A549 (cell line): ENCODE measurements at regions not wholly inside any gene's neighbourhood (a gene's known extent, or its start where the extent isn't known, plus 50 kb on each side); places are given as distances from the start of the nearest gene placed in this dataset.

ENCODE experiments used
- ATAC-seq, 2 experiments: fragments of 200-7000 bp in 1 of 2; fragments of >200 bp in 1 of 2; cut with Nextera tagmentation in 1 of 2; cut with Tn5 transposase in 1 of 2; 3 replicates each; pipeline versions ENCODE4 v1.8.0 to v1.9.1; 2018 to 2020; ENCODE audit warnings: mild to moderate bottlenecking in 1 of 2, moderate library complexity in 1 of 2
- CTCF ChIA-PET: fragments of 300-600 bp; sonication (Branson Sonifier 250); formaldehyde crosslinking; extraction: SDS; loops from one replicate; lab custom pipeline; 2021; ENCODE audit warnings: antibody characterized with exemption, inconsistent platforms; lab: Yijun Ruan, JAX
- POLR2A ChIA-PET: fragments of 350-600 bp; formaldehyde crosslinking; extraction: SDS; loops from one replicate; lab custom pipeline; 2021; ENCODE audit warnings: antibody characterized with exemption, inconsistent platforms; lab: Yijun Ruan, JAX
- DNase-seq, 2 experiments: peaks; one replicate each; pipeline versions ENCODE4 v3.0.0 to v3.0.0-alpha.2; 2011 to 2016; ENCODE audit warnings: low read depth in 1 of 2, low spot score in 1 of 2
- FAIRE-seq: peaks from 2 replicates; lab custom pipeline; 2011; peaks lifted over from hg19 to GRCh38; lab: Jason Lieb, UNC
- H3K27ac ChIP-seq, 2 experiments: fragments of >200 bp; sonication (Bioruptor Twin); formaldehyde crosslinking; 3 replicates each; pipeline ENCODE4 v1.5.1; 2016 to 2017
- H3K4me1 ChIP-seq: fragments of >200 bp; sonication (Bioruptor Twin); formaldehyde crosslinking; 3 replicates; pipeline ENCODE4 v1.6.1; 2016
- H3K4me2 ChIP-seq: fragments of >200 bp; sonication (Bioruptor Twin); formaldehyde crosslinking; 3 replicates; pipeline ENCODE4 v1.6.1; 2016
- H3K4me3 ChIP-seq: fragments of >200 bp; sonication (Bioruptor Twin); formaldehyde crosslinking; 3 replicates; pipeline ENCODE4 v1.5.1; 2016
- H3K9me3 ChIP-seq: fragments of >200 bp; sonication (Bioruptor Twin); formaldehyde crosslinking; 3 replicates; pipeline ENCODE4 v1.6.1; 2016
- CBX8 ChIP-seq: fragments of 200-600 bp; sonication (generic); IDR thresholded peaks from 2 replicates; pipeline ENCODE4 v1.6.1; 2016
- CEBPB ChIP-seq, 2 experiments: fragments of >200 bp in 1 of 2; sonication (Bioruptor Twin) in 1 of 2; formaldehyde crosslinking in 1 of 2; IDR thresholded peaks; 2 replicates each; pipeline ENCODE4 v1.6.1; 2012 to 2016
- CHD4 ChIP-seq: fragments of 200-600 bp; sonication (generic); IDR thresholded peaks from 2 replicates; pipeline ENCODE4 v1.6.1; 2016; ENCODE audit warnings: antibody characterized with exemption, mild to moderate bottlenecking, borderline replicate concordance
- EHMT2 ChIP-seq: fragments of 200-600 bp; sonication (generic); IDR thresholded peaks from 2 replicates; pipeline ENCODE4 v1.6.1; 2016; ENCODE audit warnings: antibody characterized with exemption, low read depth, mild to moderate bottlenecking, moderate library complexity
- EP300 ChIP-seq, 2 experiments: fragments of >200 bp; sonication (Bioruptor Twin); formaldehyde crosslinking; IDR thresholded peaks; 2 replicates in 1 of 2; 3 replicates in 1 of 2; pipeline ENCODE4 v1.6.1; 2016 to 2017
- ESRRA ChIP-seq: fragments of 150-350 bp; IDR thresholded peaks from 2 replicates; pipeline ENCODE4 v1.6.1; 2014; ENCODE audit warnings: mild to moderate bottlenecking, low read length, borderline replicate concordance
- FOSB ChIP-seq: fragments of 250-450 bp; sonication (Bioruptor Pico); IDR thresholded peaks from 2 replicates; pipeline ENCODE4 v1.5.0; 2020; ENCODE audit warnings: mild to moderate bottlenecking, moderate library complexity
- FOSL2 ChIP-seq, 2 experiments: fragments of 450-650 bp in 1 of 2; fragments of >200 bp in 1 of 2; sonication (Bioruptor Twin) in 1 of 2; formaldehyde crosslinking; IDR thresholded peaks; 2 replicates each; pipeline versions ENCODE4 v1.5.0 to v1.6.1; 2016 to 2020; ENCODE audit warnings: mild to moderate bottlenecking in 1 of 2, moderate library complexity in 1 of 2
- FOXS1 ChIP-seq: fragments of 250-450 bp; sonication (Bioruptor Pico); IDR thresholded peaks from 2 replicates; pipeline ENCODE4 v1.5.0; 2020; ENCODE audit warnings: mild to moderate bottlenecking, moderate library complexity
- HDAC2 ChIP-seq: fragments of 200-600 bp; sonication (generic); IDR thresholded peaks from 2 replicates; pipeline ENCODE4 v1.6.1; 2016
- HES2 ChIP-seq: fragments of >200 bp; sonication (Bioruptor Twin); formaldehyde crosslinking; IDR thresholded peaks from 2 replicates; pipeline ENCODE4 v1.6.1; 2016
- HEYL ChIP-seq: fragments of 250-450 bp; sonication (Bioruptor Pico); IDR thresholded peaks from 2 replicates; pipeline ENCODE4 v1.8.0; 2021; ENCODE audit warnings: mild to moderate bottlenecking, moderate library complexity
- HOXB13 ChIP-seq: fragments of 250-450 bp; sonication (Bioruptor Pico); IDR thresholded peaks from 2 replicates; pipeline ENCODE4 v1.5.0; 2020; ENCODE audit warnings: low read depth, mild to moderate bottlenecking, moderate library complexity
- HOXB5 ChIP-seq: fragments of 250-450 bp; sonication (Bioruptor Pico); IDR thresholded peaks from 2 replicates; pipeline ENCODE4 v1.5.0; 2020; ENCODE audit warnings: mild to moderate bottlenecking, moderate library complexity
- KDM5A ChIP-seq: fragments of 200-600 bp; sonication (generic); IDR thresholded peaks from 2 replicates; pipeline ENCODE4 v1.6.1; 2016; ENCODE audit warnings: antibody characterized with exemption, mild to moderate bottlenecking
- MAFK ChIP-seq: fragments of 450-650 bp; IDR thresholded peaks from 2 replicates; pipeline ENCODE4 v1.6.1; 2014; ENCODE audit not compliant: partially characterized antibody
- MAX ChIP-seq: IDR thresholded peaks from 2 replicates; pipeline ENCODE4 v1.6.1; 2012
- MAZ ChIP-seq: fragments of 150-350 bp; IDR thresholded peaks from 2 replicates; pipeline ENCODE4 v1.6.1; 2014; ENCODE audit warnings: antibody characterized with exemption, low read depth, low read length, borderline replicate concordance
- MYC ChIP-seq: IDR thresholded peaks from 2 replicates; pipeline ENCODE4 v1.6.1; 2012; ENCODE audit warnings: mild to moderate bottlenecking, inconsistent platforms, low read length, improper control_type of control experiment, borderline replicate concordance
- NPAS2 ChIP-seq: fragments of 250-450 bp; sonication (Bioruptor Pico); IDR thresholded peaks from 2 replicates; pipeline ENCODE4 v1.8.0; 2022; ENCODE audit warnings: mild to moderate bottlenecking, moderate library complexity, borderline replicate concordance
- PBX3 ChIP-seq: IDR thresholded peaks from 2 replicates; pipeline ENCODE4 v1.6.1; 2012
- RAD21 ChIP-seq, 2 experiments: fragments of >200 bp in 1 of 2; sonication (Bioruptor Twin) in 1 of 2; formaldehyde crosslinking in 1 of 2; IDR thresholded peaks in 1 of 2; conservative IDR thresholded peaks in 1 of 2; 2 replicates in 1 of 2; 3 replicates in 1 of 2; pipeline ENCODE4 v1.6.1; 2012 to 2018; ENCODE audit warnings: inconsistent platforms in 1 of 2
- RCOR1 ChIP-seq: fragments of 150-350 bp; IDR thresholded peaks from 2 replicates; pipeline ENCODE4 v1.6.1; 2014; ENCODE audit warnings: antibody characterized with exemption, low read length, low read depth
- SMC3 ChIP-seq: fragments of >200 bp; sonication (Bioruptor Twin); formaldehyde crosslinking; IDR thresholded peaks from 3 replicates; pipeline ENCODE4 v1.6.1; 2018; ENCODE audit warnings: inconsistent platforms
- SREBF2 ChIP-seq: fragments of 450-650 bp; IDR thresholded peaks from 2 replicates; pipeline ENCODE4 v1.6.1; 2014; ENCODE audit warnings: mild to moderate bottlenecking, moderate library complexity
- TP53 ChIP-seq: fragments of 250-450 bp; sonication (Bioruptor Pico); IDR thresholded peaks from 2 replicates; pipeline ENCODE4 v1.5.0; 2021; ENCODE audit warnings: mild to moderate bottlenecking, moderate library complexity
- WGBS: methylation state at CpG from one replicate; pipeline ENCODE4 v1.1.6; 2017; ENCODE audit errors: missing lambda C conversion rate; 5-methylcytosine and 5-hydroxymethylcytosine counted together
- TF ChIP-seq, protein P1 (sequence below): IDR thresholded peaks from 2 replicates; pipeline ENCODE4 v1.6.1; 2012; ENCODE audit warnings: low read depth, borderline replicate concordance
- TF ChIP-seq, protein P2 (sequence below): fragments of 450-650 bp; IDR thresholded peaks from 2 replicates; pipeline ENCODE4 v1.6.1; 2014; ENCODE audit warnings: antibody characterized with exemption
- TF ChIP-seq, protein P3 (sequence below): fragments of 250-450 bp; sonication (Bioruptor Pico); IDR thresholded peaks from 2 replicates; pipeline ENCODE4 v1.5.0; 2020; ENCODE audit warnings: low read depth, mild to moderate bottlenecking, moderate library complexity
- TF ChIP-seq, protein P4 (sequence below): fragments of >200 bp; sonication (Bioruptor Twin); formaldehyde crosslinking; IDR thresholded peaks from 3 replicates; pipeline ENCODE4 v1.6.1; 2016

DNA sequence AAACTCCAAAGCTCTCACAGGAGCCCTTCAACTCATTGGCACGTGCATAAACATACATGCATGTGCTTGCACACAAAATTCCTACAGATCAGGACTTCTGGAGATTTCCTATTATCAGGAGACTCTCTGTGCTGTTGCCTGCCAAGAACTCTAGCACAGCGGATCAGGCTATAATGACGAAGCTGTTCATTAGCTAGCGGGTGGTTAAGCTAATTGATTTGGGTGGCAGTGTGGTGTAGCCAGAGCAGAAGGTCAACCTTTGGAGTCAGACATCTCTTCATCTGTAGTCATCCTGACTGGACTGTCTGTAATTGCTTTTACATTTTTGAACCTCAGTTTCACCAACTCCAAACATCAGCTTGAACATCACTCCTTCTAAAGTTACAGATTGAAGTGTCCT is 69.0 kb downstream of the KIF2B start:
- Histone ChIP-seq H3K4me1 (no peaks in the 10 kb centered on the region), H3K4me2 (no peak overlapping the region), H3K27ac (no peak overlapping the region), H3K4me3 (no peak overlapping the region), H3K9me3 (peaks cover 11% of the 10 kb centered on the region; the same call in 1 of the 3 replicates)
- DNase-seq, result no peak
- POLR2A ChIA-PET, result no interaction called here
- ATAC-seq, result no peak
- CTCF ChIA-PET, result no interaction called here
- TF ChIP-seq MYC (no peak), NPAS2 (CRISPR knock-in tag) (no peak), EP300 (IDR thresholded peaks at IDR 0.05) (no peak), CEBPB (IDR thresholded peaks at IDR 0.05) (no peak), KDM5A (no peak), CHD4 (no peak), RAD21 (conservative IDR thresholded peaks at IDR 0.05 in 1 of 2, IDR thresholded peaks at IDR 0.05 in 1 of 2) (no peak), HEYL (CRISPR knock-in tag) (no peak), RCOR1 (no peak), FOXS1 (CRISPR knock-in tag) (no peak), CBX8 (no peak), MAX (no peak), EHMT2 (no peak), HDAC2 (no peak)
- TF ChIP-seq, protein P1, sequence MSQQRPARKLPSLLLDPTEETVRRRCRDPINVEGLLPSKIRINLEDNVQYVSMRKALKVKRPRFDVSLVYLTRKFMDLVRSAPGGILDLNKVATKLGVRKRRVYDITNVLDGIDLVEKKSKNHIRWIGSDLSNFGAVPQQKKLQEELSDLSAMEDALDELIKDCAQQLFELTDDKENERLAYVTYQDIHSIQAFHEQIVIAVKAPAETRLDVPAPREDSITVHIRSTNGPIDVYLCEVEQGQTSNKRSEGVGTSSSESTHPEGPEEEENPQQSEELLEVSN, result no peak
- no peak for FAIRE-seq
- WGBS, result 15% methylated on average over 4 of the region's 4 CpGs

- H3K4me1 ChIP-seq, result no peaks in the 10 kb centered on the region
- TF ChIP-seq, protein P1, result no peak
- TF ChIP-seq, protein P2, sequence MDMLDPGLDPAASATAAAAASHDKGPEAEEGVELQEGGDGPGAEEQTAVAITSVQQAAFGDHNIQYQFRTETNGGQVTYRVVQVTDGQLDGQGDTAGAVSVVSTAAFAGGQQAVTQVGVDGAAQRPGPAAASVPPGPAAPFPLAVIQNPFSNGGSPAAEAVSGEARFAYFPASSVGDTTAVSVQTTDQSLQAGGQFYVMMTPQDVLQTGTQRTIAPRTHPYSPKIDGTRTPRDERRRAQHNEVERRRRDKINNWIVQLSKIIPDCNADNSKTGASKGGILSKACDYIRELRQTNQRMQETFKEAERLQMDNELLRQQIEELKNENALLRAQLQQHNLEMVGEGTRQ, result no peak
- no peak for TF ChIP-seq RCOR1
- TF ChIP-seq HOXB5, result no peak
- TF ChIP-seq HES2, result no peak
- no peak for TF ChIP-seq MAFK
- TF ChIP-seq MAZ, result no peak
- TF ChIP-seq ESRRA, result no peak
- no peak for TF ChIP-seq FOSL2 (IDR thresholded peaks at IDR 0.05)
- TF ChIP-seq FOSL2 (CRISPR knock-in tag; IDR thresholded peaks at IDR 0.05), result no peak
- TF ChIP-seq CEBPB (IDR thresholded peaks at IDR 0.05), result no peak
- TF ChIP-seq PBX3, result no peak
- TF ChIP-seq, protein P3, sequence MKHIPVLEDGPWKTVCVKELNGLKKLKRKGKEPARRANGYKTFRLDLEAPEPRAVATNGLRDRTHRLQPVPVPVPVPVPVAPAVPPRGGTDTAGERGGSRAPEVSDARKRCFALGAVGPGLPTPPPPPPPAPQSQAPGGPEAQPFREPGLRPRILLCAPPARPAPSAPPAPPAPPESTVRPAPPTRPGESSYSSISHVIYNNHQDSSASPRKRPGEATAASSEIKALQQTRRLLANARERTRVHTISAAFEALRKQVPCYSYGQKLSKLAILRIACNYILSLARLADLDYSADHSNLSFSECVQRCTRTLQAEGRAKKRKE (CRISPR knock-in tag), result no peak
- TF ChIP-seq, protein P4, sequence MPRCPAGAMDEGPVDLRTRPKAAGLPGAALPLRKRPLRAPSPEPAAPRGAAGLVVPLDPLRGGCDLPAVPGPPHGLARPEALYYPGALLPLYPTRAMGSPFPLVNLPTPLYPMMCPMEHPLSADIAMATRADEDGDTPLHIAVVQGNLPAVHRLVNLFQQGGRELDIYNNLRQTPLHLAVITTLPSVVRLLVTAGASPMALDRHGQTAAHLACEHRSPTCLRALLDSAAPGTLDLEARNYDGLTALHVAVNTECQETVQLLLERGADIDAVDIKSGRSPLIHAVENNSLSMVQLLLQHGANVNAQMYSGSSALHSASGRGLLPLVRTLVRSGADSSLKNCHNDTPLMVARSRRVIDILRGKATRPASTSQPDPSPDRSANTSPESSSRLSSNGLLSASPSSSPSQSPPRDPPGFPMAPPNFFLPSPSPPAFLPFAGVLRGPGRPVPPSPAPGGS, result no peak
- TF ChIP-seq TP53, result no peak
- no peak for TF ChIP-seq SMC3
- no peak for TF ChIP-seq SREBF2
- no peak for TF ChIP-seq HOXB13 (CRISPR knock-in tag)
- no peak for TF ChIP-seq FOSB (CRISPR knock-in tag)
- no peak for TF ChIP-seq MAX
- no peak overlapping the region for H3K4me3 ChIP-seq
- ChIA-PET CTCF (no interaction called here), POLR2A (no interaction called here)
- H3K27ac ChIP-seq, result no peak overlapping the region
- H3K9me3 ChIP-seq, result peaks cover 11% of the 10 kb centered on the region; the same call in 1 of the 3 replicates
- no peak for FAIRE-seq
- no peak for DNase-seq
- WGBS, result 61% methylated on average over 3 of the region's 3 CpGs
- H3K4me2 ChIP-seq, result no peak overlapping the region
- ATAC-seq, result no peak
Measured at GRCh38 chr17:53892222-53892621, 69.5 kb downstream of the KIF2B start.
